OCI-LY7 (cell line): ENCODE measurements at regions not wholly inside any gene's neighbourhood (a gene's known extent, or its start where the extent isn't known, plus 50 kb on each side); places are given as distances from the start of the nearest gene placed in this dataset.

ENCODE experiments used
- CTCF ChIP-seq: fragments of 200-600 bp; sonication (generic); conservative IDR thresholded peaks from 2 replicates; pipeline ENCODE4 v1.5.1; 2014; ENCODE audit warnings: mild to moderate bottlenecking, antibody characterized with exemption, low read length, moderate library complexity, mixed read lengths
- EZH2phosphoT487 ChIP-seq: fragments of 200-600 bp; sonication (generic); IDR thresholded peaks from 2 replicates; pipeline ENCODE4 v1.6.1; 2018; ENCODE audit warnings: low read depth, borderline replicate concordance, mild to moderate bottlenecking, mixed run types, antibody characterized with exemption, low read length, moderate library complexity, mixed read lengths

- no peak for TF ChIP-seq CTCF
- no peak for TF ChIP-seq EZH2phosphoT487
Measured at GRCh38 chrX:138492371-138492770, 219.1 kb downstream of the FGF13 start.
